RPMI7951 (cell line): ENCODE measurements at regions not wholly inside any gene's neighbourhood (a gene's known extent, or its start where the extent isn't known, plus 50 kb on each side); places are given as distances from the start of the nearest gene placed in this dataset.

Experiments
- DNase-seq: peaks from one replicate; pipeline ENCODE4 v3.0.0-alpha.2; 2012; ENCODE audit warnings: low read depth

GRCh38 chr12:88642675-88643431 lies 62.6 kb upstream of the KITLG start:
- no peak for DNase-seq

GRCh38 chr12:88638966-88639760 lies 58.9 kb upstream of the KITLG start:
- no peak for DNase-seq

GRCh38 chr12:88638388-88638787 lies 58.1 kb upstream of the KITLG start:
- DNase-seq: no peak

GRCh38 chr12:88634008-88634407 lies 53.7 kb upstream of the KITLG start:
- DNase-seq: no peak

GRCh38 chr12:88633312-88633711 lies 53.0 kb upstream of the KITLG start:
- no peak for DNase-seq

- no peak for DNase-seq
Measured at GRCh38 chr12:88630561-88630960, 50.3 kb upstream of the KITLG start.
